ENCODE measurements at regions not wholly inside any gene's neighbourhood (a gene's known extent, or its start where the extent isn't known, plus 50 kb on each side); places are given as distances from the start of the nearest gene placed in this dataset.

DNA sequence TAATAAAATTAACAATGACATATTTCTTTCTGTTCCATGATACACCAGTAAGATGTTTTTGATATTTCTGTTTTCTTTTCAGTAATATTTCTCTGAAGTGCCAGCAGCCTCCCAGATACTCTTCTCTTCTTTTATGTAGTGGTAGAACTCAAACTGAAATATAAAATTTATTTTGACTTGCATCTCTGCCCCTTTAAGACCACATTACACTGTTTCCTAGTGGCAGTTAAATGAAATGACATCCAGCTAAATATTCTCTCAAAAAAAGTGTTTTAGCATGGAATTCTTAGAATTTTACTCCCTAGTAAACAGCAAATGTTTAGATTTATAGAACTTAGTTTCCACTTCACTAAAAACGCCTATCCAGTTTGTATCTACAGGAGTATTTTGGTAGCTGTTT is 237.2 kb upstream of the MTPN start:
- Histone ChIP-seq H3K27me3 (ENCODE audit: control insufficient read depth in 1 of 2, insufficient read depth in 2 of 2, low read length in 2 of 2) (no peaks in the 10 kb centered on the region), H3K36me3 (ENCODE audit: control insufficient read depth in 1 of 2, insufficient read depth in 2 of 2, low read length in 2 of 2) (no peaks in the 10 kb centered on the region), H3K4me1 (ENCODE audit: control insufficient read depth in 1 of 2, insufficient read depth in 2 of 2, low read length in 2 of 2) (no peaks in the 10 kb centered on the region)

GRCh38 chr7:136213012-136213411 is 235.9 kb upstream of the MTPN start:
- Histone ChIP-seq H3K4me1 (ENCODE audit: control insufficient read depth in 1 of 2, insufficient read depth in 2 of 2, low read length in 2 of 2) (no peaks in the 10 kb centered on the region), H3K27ac (ENCODE audit: low read depth, low read length) (no peak overlapping the region), H3K27me3 (ENCODE audit: control insufficient read depth in 1 of 2, insufficient read depth in 2 of 2, low read length in 2 of 2) (no peaks in the 10 kb centered on the region), H3K9ac (ENCODE audit: low read depth in 1 of 2, low read length in 2 of 2) (no peak overlapping the region), H3K9me3 (ENCODE audit: control insufficient read depth in 1 of 2, low read length in 2 of 2) (peaks cover 0 to 2% of the 10 kb centered on the region in 2 donors), H3K36me3 (ENCODE audit: control insufficient read depth in 1 of 2, insufficient read depth in 2 of 2, low read length in 2 of 2) (no peaks in the 10 kb centered on the region), H3K4me3 (ENCODE audit: low read depth in 1 of 2, low read length in 2 of 2) (no peak overlapping the region)

More for the DNA sequence above, 237.2 kb upstream of the MTPN start:
- Histone ChIP-seq H3K9ac (ENCODE audit: low read depth in 1 of 2, low read length in 2 of 2) (no peak overlapping the region), H3K9me3 (ENCODE audit: control insufficient read depth in 1 of 2, low read length in 2 of 2) (peaks cover 0 to 2% of the 10 kb centered on the region in 2 donors), H3K4me3 (ENCODE audit: low read depth in 1 of 2, low read length in 2 of 2) (no peak overlapping the region), H3K27ac (ENCODE audit: low read depth, low read length) (no peak overlapping the region)

GRCh38 chr7:136210664-136211063 is 233.5 kb upstream of the MTPN start:
- Histone ChIP-seq H3K9me3 (ENCODE audit: control insufficient read depth in 1 of 2, low read length in 2 of 2) (peaks cover 0 to under 1% of the 10 kb centered on the region in 2 donors), H3K27me3 (ENCODE audit: control insufficient read depth in 1 of 2, insufficient read depth in 2 of 2, low read length in 2 of 2) (no peaks in the 10 kb centered on the region), H3K4me3 (ENCODE audit: low read depth in 1 of 2, low read length in 2 of 2) (no peak overlapping the region), H3K4me1 (ENCODE audit: control insufficient read depth in 1 of 2, insufficient read depth in 2 of 2, low read length in 2 of 2) (no peaks in the 10 kb centered on the region), H3K27ac (ENCODE audit: low read depth, low read length) (no peak overlapping the region), H3K9ac (ENCODE audit: low read depth in 1 of 2, low read length in 2 of 2) (no peak overlapping the region), H3K36me3 (ENCODE audit: control insufficient read depth in 1 of 2, insufficient read depth in 2 of 2, low read length in 2 of 2) (no peaks in the 10 kb centered on the region)

DNA sequence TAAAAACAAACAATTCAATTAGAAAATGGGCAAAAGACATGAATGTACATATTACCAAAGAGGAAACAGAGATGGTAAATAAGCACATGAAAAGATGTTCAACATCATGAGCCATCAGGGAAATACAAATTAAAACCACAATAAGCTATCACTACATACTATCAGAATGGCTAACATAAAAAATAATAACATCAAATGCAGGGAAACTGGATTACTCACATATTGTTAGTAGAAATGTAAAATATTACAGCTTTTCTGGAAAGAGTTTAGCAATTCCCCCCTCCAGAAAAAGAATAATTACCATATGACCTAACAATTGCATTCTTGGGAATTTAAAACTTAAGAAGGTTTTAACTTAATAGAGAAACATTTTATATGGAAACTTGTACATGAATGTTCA is 232.9 kb upstream of the MTPN start:
- Histone ChIP-seq H3K4me1 (ENCODE audit: control insufficient read depth in 1 of 2, insufficient read depth in 2 of 2, low read length in 2 of 2) (no peaks in the 10 kb centered on the region), H3K4me3 (ENCODE audit: low read depth in 1 of 2, low read length in 2 of 2) (no peak overlapping the region), H3K27me3 (ENCODE audit: control insufficient read depth in 1 of 2, insufficient read depth in 2 of 2, low read length in 2 of 2) (no peaks in the 10 kb centered on the region), H3K9me3 (ENCODE audit: control insufficient read depth in 1 of 2, low read length in 2 of 2) (no peaks in the 10 kb centered on the region), H3K27ac (ENCODE audit: low read depth, low read length) (no peak overlapping the region), H3K9ac (ENCODE audit: low read depth in 1 of 2, low read length in 2 of 2) (no peak overlapping the region), H3K36me3 (ENCODE audit: control insufficient read depth in 1 of 2, insufficient read depth in 2 of 2, low read length in 2 of 2) (no peaks in the 10 kb centered on the region)

DNA sequence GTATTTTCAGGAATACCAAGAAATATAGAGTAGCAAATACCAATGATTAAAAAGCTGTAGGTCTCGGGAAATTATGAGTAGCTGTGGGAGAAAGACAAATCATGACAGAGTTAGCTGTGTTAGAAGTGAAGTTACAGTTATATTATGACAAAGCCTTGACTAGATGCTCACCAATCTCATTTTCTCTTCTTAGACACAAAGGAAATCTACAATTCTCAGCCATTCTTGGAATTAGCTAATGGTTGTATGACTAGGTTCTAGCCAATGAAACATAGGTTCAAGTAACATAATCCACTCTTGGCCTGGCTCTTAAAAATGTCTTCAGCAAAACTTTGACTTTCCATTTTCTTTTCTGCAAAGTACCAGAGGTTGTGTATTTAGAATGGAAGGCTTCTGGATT is 228.8 kb upstream of the MTPN start:
- H3K27ac ChIP-seq (ENCODE audit: low read depth, low read length), result no peak overlapping the region
- no peaks in the 10 kb centered on the region for H3K9me3 ChIP-seq (ENCODE audit: control insufficient read depth in 1 of 2, low read length in 2 of 2)
- no peaks in the 10 kb centered on the region for H3K27me3 ChIP-seq (ENCODE audit: control insufficient read depth in 1 of 2, insufficient read depth in 2 of 2, low read length in 2 of 2)
- no peak overlapping the region for H3K9ac ChIP-seq (ENCODE audit: low read depth in 1 of 2, low read length in 2 of 2)
- no peak overlapping the region for H3K4me3 ChIP-seq (ENCODE audit: low read depth in 1 of 2, low read length in 2 of 2)
- no peaks in the 10 kb centered on the region for H3K4me1 ChIP-seq (ENCODE audit: control insufficient read depth in 1 of 2, insufficient read depth in 2 of 2, low read length in 2 of 2)
- H3K36me3 ChIP-seq (ENCODE audit: control insufficient read depth in 1 of 2, insufficient read depth in 2 of 2, low read length in 2 of 2), result no peaks in the 10 kb centered on the region

GRCh38 chr7:136198168-136198567 is 221.0 kb upstream of the MTPN start:
- Histone ChIP-seq H3K4me3 (ENCODE audit: low read depth in 1 of 2, low read length in 2 of 2) (no peak overlapping the region), H3K9ac (ENCODE audit: low read depth in 1 of 2, low read length in 2 of 2) (no peak overlapping the region), H3K36me3 (ENCODE audit: control insufficient read depth in 1 of 2, insufficient read depth in 2 of 2, low read length in 2 of 2) (no peaks in the 10 kb centered on the region), H3K27me3 (ENCODE audit: control insufficient read depth in 1 of 2, insufficient read depth in 2 of 2, low read length in 2 of 2) (no peaks in the 10 kb centered on the region), H3K4me1 (ENCODE audit: control insufficient read depth in 1 of 2, insufficient read depth in 2 of 2, low read length in 2 of 2) (no peaks in the 10 kb centered on the region), H3K9me3 (ENCODE audit: control insufficient read depth in 1 of 2, low read length in 2 of 2) (peaks cover 21 to 22% of the 10 kb centered on the region in 2 donors), H3K27ac (ENCODE audit: low read depth, low read length) (no peak overlapping the region)

DNA sequence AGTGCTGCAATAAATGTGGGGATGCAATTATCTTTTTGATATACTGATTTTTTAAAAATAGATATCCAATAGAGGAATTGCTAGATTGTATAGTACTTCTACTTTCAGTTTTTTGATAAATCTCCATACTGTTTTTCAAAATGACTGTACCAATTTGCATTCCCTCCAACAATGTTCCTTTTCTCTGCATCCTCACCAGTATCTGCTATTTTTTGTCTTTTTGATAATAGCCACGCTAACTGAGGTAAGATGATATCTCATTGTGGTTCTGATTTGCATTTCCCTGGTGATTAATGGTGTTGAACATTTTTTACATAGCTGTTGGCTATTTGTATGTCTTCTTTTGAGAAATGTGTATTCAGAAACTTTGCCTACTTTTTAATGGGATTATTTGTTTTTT is 217.7 kb upstream of the MTPN start:
- Histone ChIP-seq H3K36me3 (ENCODE audit: control insufficient read depth in 1 of 2, insufficient read depth in 2 of 2, low read length in 2 of 2) (no peaks in the 10 kb centered on the region), H3K9me3 (ENCODE audit: control insufficient read depth in 1 of 2, low read length in 2 of 2) (peaks cover 20 to 22% of the 10 kb centered on the region in 2 donors), H3K4me1 (ENCODE audit: control insufficient read depth in 1 of 2, insufficient read depth in 2 of 2, low read length in 2 of 2) (no peaks in the 10 kb centered on the region), H3K27me3 (ENCODE audit: control insufficient read depth in 1 of 2, insufficient read depth in 2 of 2, low read length in 2 of 2) (no peaks in the 10 kb centered on the region), H3K9ac (ENCODE audit: low read depth in 1 of 2, low read length in 2 of 2) (no peak overlapping the region), H3K4me3 (ENCODE audit: low read depth in 1 of 2, low read length in 2 of 2) (no peak overlapping the region), H3K27ac (ENCODE audit: low read depth, low read length) (no peak overlapping the region)

GRCh38 chr7:136193940-136194339 is 216.8 kb upstream of the MTPN start:
- H3K27me3 ChIP-seq (ENCODE audit: control insufficient read depth in 1 of 2, insufficient read depth in 2 of 2, low read length in 2 of 2), result no peaks in the 10 kb centered on the region
- H3K27ac ChIP-seq (ENCODE audit: low read depth, low read length), result no peak overlapping the region
- no peak overlapping the region for H3K9ac ChIP-seq (ENCODE audit: low read depth in 1 of 2, low read length in 2 of 2)
- H3K4me1 ChIP-seq (ENCODE audit: control insufficient read depth in 1 of 2, insufficient read depth in 2 of 2, low read length in 2 of 2), result no peaks in the 10 kb centered on the region
- H3K4me3 ChIP-seq (ENCODE audit: low read depth in 1 of 2, low read length in 2 of 2), result no peak overlapping the region
- H3K36me3 ChIP-seq (ENCODE audit: control insufficient read depth in 1 of 2, insufficient read depth in 2 of 2, low read length in 2 of 2), result no peaks in the 10 kb centered on the region
- H3K9me3 ChIP-seq (ENCODE audit: control insufficient read depth in 1 of 2, low read length in 2 of 2), result peaks cover 12% of the 10 kb centered on the region in 2 donors

DNA sequence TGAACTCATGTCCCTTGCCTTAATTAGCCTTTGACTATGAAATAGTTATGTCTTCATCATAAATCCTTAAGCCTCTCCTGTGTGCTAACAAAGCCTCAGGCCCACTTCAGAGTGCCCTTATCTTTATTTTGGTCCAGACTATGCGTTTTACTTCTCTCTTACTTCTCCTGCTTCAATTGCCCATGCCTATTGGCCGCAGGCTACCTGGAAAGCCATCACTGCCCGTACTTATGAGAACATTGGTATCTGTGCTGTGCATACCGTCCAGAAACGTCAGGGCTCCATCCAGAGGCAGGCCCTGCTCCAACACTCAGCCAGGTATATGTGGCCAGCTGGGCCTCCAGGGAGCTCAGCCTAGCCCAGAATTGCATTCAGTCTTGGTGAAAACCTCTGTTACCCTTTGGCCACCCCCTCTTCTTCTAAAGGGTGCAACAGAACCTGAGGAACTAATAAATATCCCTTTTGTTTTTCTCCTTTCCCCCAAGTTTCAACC is 212.4 kb upstream of the MTPN start:
- H3K36me3 ChIP-seq (ENCODE audit: control insufficient read depth in 1 of 2, insufficient read depth in 2 of 2, low read length in 2 of 2), result no peaks in the 10 kb centered on the region
- H3K4me3 ChIP-seq (ENCODE audit: low read depth in 1 of 2, low read length in 2 of 2), result no peak overlapping the region
- no peaks in the 10 kb centered on the region for H3K9me3 ChIP-seq (ENCODE audit: control insufficient read depth in 1 of 2, low read length in 2 of 2)
- H3K27me3 ChIP-seq (ENCODE audit: control insufficient read depth in 1 of 2, insufficient read depth in 2 of 2, low read length in 2 of 2), result no peaks in the 10 kb centered on the region
- no peak overlapping the region for H3K27ac ChIP-seq (ENCODE audit: low read depth, low read length)
- H3K9ac ChIP-seq (ENCODE audit: low read depth in 1 of 2, low read length in 2 of 2), result no peak overlapping the region
- no peaks in the 10 kb centered on the region for H3K4me1 ChIP-seq (ENCODE audit: control insufficient read depth in 1 of 2, insufficient read depth in 2 of 2, low read length in 2 of 2)

GRCh38 chr7:136186281-136186680 is 209.1 kb upstream of the MTPN start:
- H3K4me1 ChIP-seq (ENCODE audit: control insufficient read depth in 1 of 2, insufficient read depth in 2 of 2, low read length in 2 of 2), result no peaks in the 10 kb centered on the region
- H3K9ac ChIP-seq (ENCODE audit: low read depth in 1 of 2, low read length in 2 of 2), result no peak overlapping the region
- H3K9me3 ChIP-seq (ENCODE audit: control insufficient read depth in 1 of 2, low read length in 2 of 2), result no peaks in the 10 kb centered on the region
- no peaks in the 10 kb centered on the region for H3K36me3 ChIP-seq (ENCODE audit: control insufficient read depth in 1 of 2, insufficient read depth in 2 of 2, low read length in 2 of 2)
- no peak overlapping the region for H3K4me3 ChIP-seq (ENCODE audit: low read depth in 1 of 2, low read length in 2 of 2)
- no peaks in the 10 kb centered on the region for H3K27me3 ChIP-seq (ENCODE audit: control insufficient read depth in 1 of 2, insufficient read depth in 2 of 2, low read length in 2 of 2)
- H3K27ac ChIP-seq (ENCODE audit: low read depth, low read length), result no peak overlapping the region

DNA sequence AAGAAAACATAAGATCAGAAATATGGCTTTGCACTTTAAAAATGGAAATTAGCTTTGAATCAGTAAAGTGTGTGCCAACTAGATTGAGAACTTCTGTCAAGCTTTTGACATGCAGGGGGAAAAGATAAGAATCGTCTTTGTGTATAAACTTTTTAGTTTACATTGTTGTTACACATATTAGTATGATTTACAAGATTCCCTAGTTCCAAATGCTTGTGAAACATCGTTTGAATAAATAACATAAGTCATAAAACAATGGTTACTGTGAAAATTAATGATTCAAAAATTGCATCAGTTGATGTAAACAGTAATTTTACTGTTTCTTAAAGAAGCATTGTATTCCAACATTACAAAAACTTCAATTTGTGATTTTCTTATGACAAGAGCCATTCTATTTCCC is 207.6 kb upstream of the MTPN start:
- Histone ChIP-seq H3K27me3 (ENCODE audit: control insufficient read depth in 1 of 2, insufficient read depth in 2 of 2, low read length in 2 of 2) (no peaks in the 10 kb centered on the region), H3K9me3 (ENCODE audit: control insufficient read depth in 1 of 2, low read length in 2 of 2) (no peaks in the 10 kb centered on the region), H3K9ac (ENCODE audit: low read depth in 1 of 2, low read length in 2 of 2) (no peak overlapping the region), H3K36me3 (ENCODE audit: control insufficient read depth in 1 of 2, insufficient read depth in 2 of 2, low read length in 2 of 2) (no peaks in the 10 kb centered on the region), H3K4me1 (ENCODE audit: control insufficient read depth in 1 of 2, insufficient read depth in 2 of 2, low read length in 2 of 2) (no peaks in the 10 kb centered on the region), H3K27ac (ENCODE audit: low read depth, low read length) (no peak overlapping the region), H3K4me3 (ENCODE audit: low read depth in 1 of 2, low read length in 2 of 2) (no peak overlapping the region)
